HG02852 (cell line): ENCODE measurements at regions not wholly inside any gene's neighbourhood (a gene's known extent, or its start where the extent isn't known, plus 50 kb on each side); places are given as distances from the start of the nearest gene placed in this dataset.
"Not testable (repeated sequence)": the region's sequence is repeated elsewhere in the genome, so short reads cannot be mapped to it uniquely, and the experiment has no call there.

Source experiments
- ATAC-seq: cut with Tn5 transposase; IDR thresholded peaks from one replicate; pipeline ENCODE4 v1.9.1; 2021; ENCODE audit warnings: mild to moderate bottlenecking, moderate library complexity; ENCODE audit not compliant: unreplicated experiment

DNA sequence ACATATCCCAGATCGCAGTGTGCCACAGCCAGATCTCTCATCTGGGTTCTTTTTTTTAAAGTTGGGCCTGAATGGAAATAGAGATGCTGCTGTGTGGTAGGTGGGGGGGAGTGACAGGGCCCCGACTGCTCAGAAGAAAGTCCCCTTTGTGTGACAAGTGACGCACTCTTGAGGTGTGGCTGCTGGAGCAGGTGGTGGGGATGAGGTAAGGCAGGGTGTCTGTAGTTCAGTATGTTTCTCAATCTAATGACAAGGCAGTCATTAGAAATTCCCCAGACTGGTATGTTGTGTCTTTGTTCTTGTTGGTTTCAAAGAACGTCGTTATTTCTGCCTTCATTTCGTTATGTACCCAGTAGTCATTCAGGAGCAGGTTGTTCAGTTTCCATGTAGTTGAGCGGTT is 128.8 kb upstream of the TACR1 start:
- ATAC-seq: no peak

DNA sequence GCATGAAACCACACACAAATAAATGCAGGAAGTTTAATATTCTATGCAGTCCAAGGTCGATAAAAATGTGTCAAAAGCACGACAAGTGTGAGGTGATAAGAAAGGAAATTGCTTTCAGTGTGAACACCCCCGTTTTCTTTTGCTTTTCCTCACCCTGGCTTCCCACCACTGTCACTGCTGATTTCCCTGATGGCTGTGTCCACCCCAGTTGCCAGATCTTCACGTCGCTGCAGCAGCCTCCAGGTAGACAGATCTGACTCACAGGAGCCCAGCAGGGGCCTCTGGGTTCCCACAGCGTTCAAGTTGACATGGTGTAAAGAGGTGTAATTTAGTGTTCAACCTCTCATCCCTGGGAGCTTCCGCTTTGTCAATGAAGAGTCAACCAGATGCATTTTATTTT is 128.0 kb upstream of the TACR1 start:
- no peak for ATAC-seq

DNA sequence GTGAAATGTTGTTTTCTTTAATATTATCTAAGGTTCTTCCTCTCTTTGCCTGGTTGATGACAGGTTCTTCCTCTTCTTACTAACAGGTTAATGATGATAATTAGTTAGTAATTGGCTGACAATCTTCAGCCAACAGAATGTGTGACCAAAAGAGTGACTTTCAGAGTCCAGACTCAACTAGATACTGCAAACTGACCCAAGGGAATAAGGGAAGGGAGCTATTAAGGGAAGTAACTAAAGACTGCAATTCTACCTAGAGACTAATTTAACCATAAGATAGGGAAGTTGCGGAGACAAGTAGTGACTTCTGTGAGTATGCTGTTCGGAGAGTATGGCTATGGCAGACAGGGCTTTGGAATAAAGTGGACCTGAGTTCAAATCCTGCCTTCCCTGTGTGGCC is 127.3 kb upstream of the TACR1 start:
- ATAC-seq: no peak

DNA sequence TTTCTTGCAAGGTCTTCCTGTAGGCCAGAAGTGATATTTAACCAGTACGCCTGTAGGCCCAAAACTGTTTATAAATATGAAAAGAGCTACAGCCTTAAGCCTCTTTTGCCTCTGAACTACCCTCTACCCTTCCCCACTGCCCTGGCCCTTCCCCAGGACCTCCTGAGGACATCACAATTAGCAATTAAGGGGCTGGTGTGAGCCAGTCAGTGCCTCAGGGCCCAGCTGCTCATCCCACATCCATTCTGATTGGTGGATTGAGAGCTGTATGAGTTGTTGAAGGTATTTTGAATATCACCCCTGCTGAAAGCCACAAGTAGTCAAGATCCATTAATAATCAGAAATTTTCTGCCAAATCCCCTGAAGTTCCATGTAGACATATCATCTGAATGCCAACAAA is 126.3 kb upstream of the TACR1 start:
- no peak for ATAC-seq

DNA sequence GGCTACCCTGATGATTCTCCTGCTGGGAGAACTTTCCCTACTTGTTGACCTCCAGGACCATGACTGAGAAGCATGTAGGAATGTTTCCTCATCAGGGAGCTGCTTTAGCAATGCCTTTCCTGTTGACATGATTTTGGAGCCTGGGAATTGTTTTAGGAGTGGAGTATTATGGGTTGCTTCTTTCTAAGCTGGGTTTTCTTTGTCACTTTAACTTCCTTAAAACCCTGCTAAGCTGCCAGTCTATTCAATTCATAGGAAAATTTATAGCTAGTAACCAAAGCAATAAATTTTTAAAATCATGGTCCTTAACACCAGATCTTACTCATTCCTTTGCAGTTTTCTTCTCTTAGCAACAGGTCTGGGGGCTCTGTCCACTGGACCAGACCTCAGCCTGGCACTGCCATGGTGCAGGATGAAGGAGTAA is 125.6 kb upstream of the TACR1 start:
- no peak for ATAC-seq

DNA sequence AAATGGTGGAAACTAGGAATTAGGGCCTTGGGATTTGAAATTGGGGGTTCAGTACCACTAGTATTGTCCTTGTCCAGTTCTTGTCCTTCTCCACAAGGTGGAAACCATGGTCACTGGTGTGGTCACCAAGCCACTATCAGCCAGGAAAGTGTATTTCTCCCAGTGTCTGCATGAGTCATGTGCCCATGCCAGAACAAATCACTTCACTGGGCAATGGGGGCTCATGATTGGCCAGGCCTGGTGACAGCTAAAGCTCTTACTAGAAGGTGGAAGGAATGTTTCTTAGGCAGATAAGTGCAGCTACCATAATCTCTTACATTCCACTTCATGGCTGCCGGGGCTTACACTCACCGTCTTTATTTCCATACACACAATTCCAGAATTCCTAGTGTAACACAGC is 124.8 kb upstream of the TACR1 start:
- no peak for ATAC-seq

DNA sequence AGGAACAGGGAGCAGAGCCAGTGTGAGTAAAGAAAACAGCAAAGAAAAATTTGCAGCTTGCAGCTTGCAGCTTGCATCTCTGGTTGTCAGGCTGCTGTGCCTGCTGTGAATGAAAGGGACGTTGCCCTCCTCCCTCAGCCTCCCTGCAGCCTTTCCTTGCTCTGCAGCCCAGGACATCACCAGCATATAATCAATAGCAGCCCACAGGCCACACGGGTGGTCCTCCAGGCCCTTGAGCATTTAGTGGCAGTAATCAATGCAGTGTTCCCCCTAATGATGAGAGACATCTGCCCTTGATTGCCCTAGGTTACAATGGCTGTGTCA is 122.2 kb upstream of the TACR1 start:
- ATAC-seq: no peak

DNA sequence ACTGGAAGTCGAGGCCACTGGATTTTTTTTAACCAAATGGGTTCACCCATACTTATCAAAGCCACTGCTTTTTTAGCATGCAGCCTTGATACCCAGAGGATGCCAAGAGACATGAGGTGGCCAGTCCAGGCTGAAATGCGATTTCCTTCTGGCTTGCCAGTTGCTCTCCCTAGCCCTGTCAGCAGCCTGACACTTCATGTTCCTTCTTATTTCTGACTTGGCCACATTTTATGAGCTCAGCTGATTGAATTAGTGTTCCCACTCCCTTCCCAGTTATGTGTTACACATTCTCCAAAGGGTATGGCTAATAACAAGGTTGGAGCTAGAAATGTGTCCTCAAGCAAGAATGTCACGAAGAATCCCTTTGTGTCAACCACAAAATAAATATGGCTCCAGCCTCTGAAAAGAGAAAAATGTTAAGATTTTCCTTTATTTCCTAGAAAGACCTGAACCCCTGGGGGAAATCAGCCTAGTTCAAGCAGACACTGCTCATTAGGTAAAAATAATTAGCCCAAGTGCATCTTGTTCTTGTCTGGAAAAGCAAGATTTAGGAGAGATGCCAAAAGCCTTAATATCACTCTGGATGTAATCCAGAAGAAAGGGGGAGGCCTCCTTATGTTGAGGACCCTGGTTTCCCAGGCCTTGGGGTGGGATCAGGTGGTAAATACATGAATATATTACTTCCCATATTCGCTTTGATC is 121.7 kb upstream of the TACR1 start:
- no peak for ATAC-seq

DNA sequence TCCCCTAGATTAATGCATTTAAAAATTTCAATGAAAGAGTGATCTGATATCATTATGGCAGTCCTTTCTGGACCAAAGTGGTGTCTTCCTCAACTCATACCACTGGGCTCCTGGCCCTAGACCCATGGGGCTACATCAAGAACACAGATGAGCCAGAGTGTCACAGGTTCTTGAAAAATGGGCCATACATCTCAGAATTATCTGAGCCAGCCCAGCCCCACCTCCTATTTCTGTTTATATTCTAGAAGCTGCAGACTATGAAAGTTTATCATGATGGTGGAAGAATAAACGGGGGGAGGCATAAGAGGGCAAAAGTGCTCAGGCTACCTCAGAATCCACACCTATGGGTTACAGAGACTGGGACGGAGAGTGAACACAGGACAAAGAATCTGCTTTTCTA is 120.6 kb upstream of the TACR1 start:
- ATAC-seq: no peak

DNA sequence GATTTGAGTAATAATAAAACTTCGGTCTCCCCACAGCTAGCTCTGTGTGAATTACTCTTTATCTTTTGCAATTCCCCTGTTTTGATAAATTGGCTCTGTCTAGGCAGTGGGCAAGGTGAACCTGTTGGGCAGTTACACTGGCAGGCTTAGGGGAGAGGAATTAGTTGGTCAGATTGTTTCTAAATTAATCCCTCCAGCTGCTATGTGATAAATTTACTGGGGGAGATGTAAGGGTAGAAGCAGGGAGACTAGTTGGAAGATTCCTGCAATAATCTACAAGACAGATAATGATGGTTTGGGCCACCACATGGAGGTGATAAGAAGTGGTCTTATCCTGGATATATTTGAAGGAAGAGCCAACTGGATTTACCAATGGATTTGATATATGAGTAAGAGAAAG is 118.5 kb upstream of the TACR1 start:
- no peak for ATAC-seq

DNA sequence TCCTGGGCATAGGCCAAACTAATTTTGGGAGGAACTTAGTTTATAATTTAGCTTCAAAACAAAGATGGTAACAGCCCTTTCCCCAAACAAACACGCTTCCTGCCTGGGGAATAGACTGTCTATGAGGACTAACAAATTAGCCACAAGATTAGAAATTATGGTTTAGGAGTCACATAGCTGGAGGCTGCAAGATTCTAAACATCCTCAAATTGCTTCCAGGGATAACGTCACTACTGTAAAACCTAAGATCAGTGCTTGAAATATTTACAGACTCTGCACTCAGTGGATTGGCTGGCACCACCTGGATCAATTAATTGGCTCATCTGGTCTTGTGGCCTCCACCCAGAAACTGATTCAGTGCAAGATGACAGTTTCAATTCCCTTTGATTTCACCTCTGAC is 118.0 kb upstream of the TACR1 start:
- ATAC-seq: no peak

DNA sequence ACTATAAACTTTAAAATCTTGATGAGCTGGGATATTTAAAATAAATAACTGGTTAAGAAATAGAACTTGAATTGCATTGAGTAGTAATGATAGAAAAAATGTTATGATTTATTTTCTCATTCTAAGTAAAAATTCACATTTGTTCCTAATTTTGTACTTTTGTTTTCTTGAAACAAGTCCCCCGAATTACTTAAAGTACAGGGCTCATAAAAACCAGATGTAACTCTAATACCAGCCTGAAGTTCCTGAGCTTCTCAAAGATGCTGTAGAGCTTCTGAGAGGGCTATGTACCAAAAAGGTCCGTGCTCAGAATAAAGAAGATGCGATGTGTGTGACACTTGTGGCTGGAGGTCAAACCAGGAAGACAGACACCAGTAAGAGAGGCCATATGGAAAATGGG is 116.1 kb upstream of the TACR1 start:
- ATAC-seq: no peak

DNA sequence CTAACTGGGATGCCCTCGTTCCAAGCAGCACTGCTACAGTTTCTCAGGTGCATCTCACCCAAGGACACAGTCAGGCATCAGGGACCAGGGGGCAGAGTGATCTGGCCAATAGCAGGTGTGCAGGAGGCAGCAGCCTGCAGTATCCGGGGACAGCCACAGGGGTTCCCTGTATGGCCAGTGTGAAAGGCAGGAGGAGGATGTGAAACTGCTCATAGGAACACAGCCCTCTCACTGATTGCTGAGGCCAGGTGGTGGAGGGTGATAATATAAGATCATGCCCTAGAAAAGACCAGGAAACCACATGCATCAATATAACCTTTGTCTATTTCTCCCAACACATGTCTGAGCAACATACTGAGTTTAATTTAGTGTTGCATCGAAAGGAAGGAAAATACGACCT is 112.7 kb upstream of the TACR1 start:
- ATAC-seq: peak; percentile 100

DNA sequence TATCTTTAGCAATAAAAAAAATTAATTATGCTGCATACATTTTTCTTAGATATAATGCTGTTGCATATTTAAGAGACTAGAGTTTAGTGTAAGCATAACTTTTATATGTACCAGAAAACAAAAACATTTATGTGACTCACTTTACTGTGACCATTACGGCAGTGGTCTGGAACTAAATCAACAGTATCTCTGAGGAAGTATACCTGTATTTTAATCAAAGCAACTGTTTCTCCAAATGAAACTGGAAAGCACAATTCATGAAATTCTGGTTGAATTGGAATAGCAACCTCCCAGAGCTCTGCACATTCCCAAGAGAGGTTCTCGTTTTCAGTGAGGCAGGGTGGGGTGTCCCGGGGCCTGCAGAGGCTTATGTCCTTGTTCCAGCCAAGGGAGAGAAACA is 112.2 kb upstream of the TACR1 start:
- ATAC-seq: no peak

DNA sequence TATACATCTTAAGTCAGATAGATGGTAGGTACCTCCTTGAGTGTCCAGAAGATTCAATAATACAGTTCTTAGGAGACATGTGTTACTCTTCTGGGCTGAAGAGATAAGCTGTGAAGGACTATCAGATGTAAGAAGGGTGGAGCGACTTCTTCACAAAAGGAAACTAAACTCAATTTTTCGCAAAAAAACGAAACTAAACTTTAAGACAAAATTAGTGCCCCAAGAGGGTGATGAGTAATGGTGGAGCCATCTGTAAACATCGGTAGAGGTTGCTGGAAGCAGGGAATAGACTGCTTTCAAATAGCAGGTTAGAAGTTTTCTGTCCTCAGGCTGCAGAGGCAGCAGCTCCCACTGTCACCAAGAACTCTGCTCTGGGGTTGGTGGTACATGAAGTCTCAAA is 111.6 kb upstream of the TACR1 start:
- no peak for ATAC-seq

DNA sequence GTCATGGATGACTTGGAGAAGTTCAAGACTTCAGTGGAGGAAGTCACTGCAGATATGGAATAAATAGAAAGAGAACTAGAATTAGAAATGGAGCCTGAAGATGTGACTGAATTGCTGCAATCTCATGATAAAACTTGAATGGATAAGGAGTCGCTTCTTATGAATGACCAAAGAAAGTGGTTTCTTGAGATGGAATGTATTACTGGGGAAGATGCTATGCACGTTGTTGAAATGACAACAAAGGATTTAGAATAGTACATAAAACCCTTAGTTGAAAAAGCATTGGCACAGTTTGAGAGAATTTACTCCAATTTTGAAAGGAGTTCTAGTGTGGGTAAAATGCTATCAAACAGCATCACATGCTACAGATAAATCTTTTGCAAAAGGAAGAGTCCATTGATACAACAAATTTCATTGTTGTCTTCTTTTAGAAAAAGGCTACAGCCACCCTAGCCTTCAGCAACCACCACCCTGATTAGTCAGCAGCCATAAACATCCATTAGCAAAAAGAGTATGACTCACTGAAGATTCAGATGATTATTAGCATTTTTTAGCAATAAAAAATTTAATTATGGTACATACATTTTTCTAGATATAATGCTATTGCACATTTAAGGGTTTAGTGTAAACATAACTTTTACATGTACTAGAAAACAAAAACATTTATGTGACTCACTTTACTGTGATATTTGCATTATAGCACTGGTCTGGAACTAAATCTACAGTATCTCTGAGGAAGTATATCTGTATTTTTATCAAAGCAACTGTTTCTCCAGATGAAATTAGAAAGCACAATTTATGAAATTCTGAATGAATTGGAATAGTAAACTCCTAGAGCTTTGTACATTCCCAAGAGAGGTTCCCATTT is 110.5 kb upstream of the TACR1 start:
- no peak for ATAC-seq

DNA sequence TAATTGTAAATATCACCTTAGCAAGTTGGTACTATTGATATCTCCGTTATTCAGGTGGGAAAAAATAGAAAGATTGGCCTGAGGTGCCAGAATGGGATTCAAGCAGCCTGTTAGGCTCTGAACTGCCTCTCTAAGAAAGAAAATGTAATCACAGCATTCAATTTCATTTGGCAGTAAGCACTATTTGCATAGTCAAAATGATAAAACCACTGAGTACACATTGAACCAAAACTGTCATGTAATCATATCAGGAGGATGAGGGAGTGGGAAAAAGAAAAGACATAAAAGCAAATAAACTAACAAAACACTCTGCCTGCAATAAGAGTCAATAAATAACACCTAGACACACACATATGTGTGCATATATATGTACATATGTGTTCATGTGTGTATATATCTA is 103.9 kb upstream of the TACR1 start:
- ATAC-seq: no peak

DNA sequence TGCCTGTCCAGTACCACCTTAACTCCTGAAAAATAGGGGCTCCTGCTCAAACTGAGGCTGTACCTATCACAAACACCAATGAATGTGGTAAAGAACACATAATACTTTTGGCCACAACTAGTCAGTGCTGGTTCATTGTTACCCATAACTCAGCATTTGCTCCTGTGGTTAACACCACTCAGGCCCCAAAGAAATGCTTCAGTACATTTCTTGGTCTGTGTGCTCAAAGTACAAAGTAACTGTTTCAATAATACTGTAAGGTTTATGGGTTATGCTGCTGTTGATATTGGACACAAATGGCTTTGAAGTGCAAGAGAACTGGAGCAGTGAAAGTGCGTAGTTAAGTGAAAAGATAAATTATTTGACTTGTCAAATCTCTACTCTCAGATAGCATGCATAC is 95.0 kb upstream of the TACR1 start:
- ATAC-seq: no peak

DNA sequence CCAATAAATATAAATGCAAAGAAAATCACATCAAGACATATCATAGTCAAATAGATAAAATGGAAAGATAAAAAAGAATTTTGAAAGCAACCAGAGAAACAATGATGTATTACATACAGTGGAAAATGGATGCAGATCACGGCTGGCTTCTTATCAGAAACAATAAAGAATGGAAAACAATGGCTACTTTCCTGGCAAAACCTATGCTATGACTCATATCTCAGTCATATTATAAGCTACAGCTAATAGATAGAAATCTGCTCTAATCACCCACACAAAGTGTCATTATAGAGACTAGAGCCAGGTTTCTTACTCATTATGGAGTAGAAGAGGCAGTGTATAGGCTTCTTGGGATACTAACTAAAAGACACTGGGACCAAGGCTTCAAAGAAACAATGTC is 93.5 kb upstream of the TACR1 start:
- ATAC-seq: no peak

DNA sequence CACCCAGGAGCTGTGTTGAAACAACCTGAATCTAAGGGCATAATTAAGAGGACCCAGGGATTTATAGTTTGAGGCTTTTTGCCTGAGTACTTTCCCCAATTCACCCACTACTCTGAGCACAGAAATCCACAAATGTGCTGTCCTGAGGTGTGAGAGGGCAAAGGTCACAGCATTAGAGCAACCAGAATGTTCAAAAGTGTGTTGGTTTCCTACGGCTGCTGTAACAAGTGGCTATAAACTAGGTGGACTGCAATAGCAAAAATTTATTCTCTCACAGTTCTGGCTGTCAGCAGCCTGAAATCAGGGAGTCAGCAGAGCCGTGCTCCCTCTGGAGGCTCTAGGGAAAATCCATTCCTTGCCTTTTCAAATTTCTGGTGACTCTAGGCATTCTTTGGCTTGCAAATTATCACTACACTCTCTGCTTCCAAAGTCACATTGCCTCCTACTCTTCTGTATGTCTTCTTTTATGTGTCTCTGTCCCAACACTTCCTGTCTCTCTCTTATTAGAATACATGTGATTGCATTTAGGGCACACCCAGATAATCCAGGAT is 91.4 kb upstream of the TACR1 start:
- no peak for ATAC-seq

DNA sequence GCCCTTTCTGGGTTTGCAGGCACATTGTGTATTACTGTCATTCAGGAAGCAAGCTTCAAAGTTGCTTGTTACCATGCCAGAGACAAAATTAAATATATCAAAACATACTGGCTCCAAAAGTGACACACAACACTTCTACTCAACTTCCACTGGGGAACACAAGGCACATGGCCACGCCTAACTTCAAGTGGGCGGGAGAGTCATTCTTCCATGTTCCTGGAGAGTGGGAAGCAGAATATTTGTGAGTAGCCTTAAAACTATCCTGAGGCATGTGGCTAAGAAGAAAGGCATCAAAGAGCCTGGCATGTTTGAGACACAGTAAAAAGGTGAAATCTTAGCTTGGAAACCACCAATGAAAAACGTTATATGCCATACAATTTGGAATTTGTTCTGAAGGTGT is 90.5 kb upstream of the TACR1 start:
- no peak for ATAC-seq

DNA sequence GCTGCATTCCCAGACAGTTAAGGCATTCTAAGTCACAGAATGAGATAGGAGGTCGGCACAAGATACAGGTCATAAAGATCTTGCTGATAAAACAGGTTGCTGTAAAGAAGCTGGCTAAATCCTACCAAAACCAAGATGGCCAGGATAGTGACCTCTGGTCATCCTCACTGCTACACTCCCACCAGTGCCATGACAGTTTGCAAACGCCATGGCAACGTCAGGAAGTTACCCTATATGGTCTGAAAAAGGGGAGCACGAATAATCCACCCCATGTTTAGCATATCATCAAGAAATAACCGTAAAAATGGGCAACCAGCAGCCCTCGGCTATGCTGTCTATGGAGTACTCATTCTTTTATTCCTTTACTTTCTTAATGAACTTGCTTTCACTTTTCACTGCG is 89.9 kb upstream of the TACR1 start:
- not testable (repeated sequence) for ATAC-seq
